ENCODE measurements at regions not wholly inside any gene's neighbourhood (a gene's known extent, or its start where the extent isn't known, plus 50 kb on each side); places are given as distances from the start of the nearest gene placed in this dataset.

- H3K27ac ChIP-seq = no peak overlapping the region
- WGBS, 2 donors = 80 to 87% methylated on average over 10 of the region's 10 CpGs
- H3K9me3 ChIP-seq = no peaks in the 10 kb centered on the region
- no peak for ATAC-seq
- intact Hi-C loops (cut with DNase I) = no loop called here
- H3K36me3 ChIP-seq (replicated peaks in 1 of 2; ENCODE audit: insufficient read depth in 1 of 2, low read depth in 2 of 2) = no peaks in the 10 kb centered on the region
- no peak overlapping the region for H3K4me3 ChIP-seq
- H3K27me3 ChIP-seq = no peaks in the 10 kb centered on the region
- DNase-seq = no peak
- TF ChIP-seq CTCF (IDR thresholded peaks at IDR 0.05) = no peak
- no peak for TF ChIP-seq POLR2A (IDR thresholded peaks at IDR 0.05)
- no peaks in the 10 kb centered on the region for H3K4me1 ChIP-seq
Observed at GRCh38 chr2:230657906-230658305, 54.7 kb upstream of the CAB39 start.

GRCh38 chr2:230658577-230658876 lies 54.1 kb upstream of the CAB39 start:
- Histone ChIP-seq H3K27me3 (no peaks in the 10 kb centered on the region), H3K9me3 (no peaks in the 10 kb centered on the region), H3K4me3 (no peak overlapping the region), H3K36me3 (replicated peaks in 1 of 2; ENCODE audit: insufficient read depth in 1 of 2, low read depth in 2 of 2) (no peaks in the 10 kb centered on the region), H3K27ac (no peak overlapping the region), H3K4me1 (no peaks in the 10 kb centered on the region)
- TF ChIP-seq POLR2A (IDR thresholded peaks at IDR 0.05) = no peak
- TF ChIP-seq CTCF (IDR thresholded peaks at IDR 0.05) = no peak
- 60 to 100% methylated on average over 1 of the region's 1 CpG for whole genome bisulfite sequencing, 2 donors
- DNase-seq (no peak), ATAC-seq (no peak)
- intact Hi-C loops (cut with DNase I) = no loop called here

DNA sequence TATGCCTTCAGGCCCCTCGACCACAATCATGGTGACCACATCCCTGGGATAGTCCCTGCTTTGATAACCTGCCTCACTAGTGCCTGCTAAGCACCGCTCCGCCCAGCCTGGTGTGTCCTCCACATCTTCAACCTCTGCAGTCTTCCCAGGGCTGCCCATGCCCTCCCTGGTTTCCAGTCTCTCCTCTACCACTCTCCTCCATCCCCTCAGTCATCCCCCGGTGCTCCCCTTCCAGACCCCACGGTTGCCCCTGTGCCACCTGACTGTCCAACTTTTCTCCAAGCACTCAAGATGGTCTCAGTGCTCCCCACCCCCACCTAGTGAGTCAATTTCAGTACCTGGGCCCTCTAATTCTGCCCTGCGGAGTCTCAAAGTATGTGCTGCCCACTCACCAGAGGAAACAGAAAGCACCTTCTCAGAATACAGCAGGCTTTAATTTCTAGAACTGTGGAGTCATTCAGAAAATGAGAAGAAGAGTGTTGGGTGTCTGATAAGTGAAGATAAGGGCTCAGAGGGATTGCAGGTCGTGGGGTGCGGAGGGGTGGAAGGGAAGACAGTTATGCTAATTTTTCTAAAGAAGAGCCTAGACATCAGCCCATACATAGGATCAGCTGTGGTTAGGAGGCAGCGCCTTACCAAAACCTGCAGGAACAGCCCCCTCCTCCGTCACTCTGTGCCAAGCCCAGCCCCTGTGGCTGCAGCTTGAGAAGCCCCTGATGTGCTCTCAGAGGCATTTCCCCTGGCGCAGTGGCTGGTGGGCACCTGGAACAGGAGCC lies 53.6 kb upstream of the CAB39 start:
- DNase-seq (no peak), ATAC-seq (no peak)
- WGBS, 2 donors = 64 to 70% methylated on average over 10 to 11 of the region's 11 CpGs

GRCh38 chr2:230660294-230661060 lies 52.2 kb upstream of the CAB39 start:
- Histone ChIP-seq H3K4me1 (no peaks in the 10 kb centered on the region), H3K27ac (peak overlapping the region in 1 of 4 donors; percentile 62), H3K27me3 (no peaks in the 10 kb centered on the region), H3K36me3 (replicated peaks in 1 of 2; ENCODE audit: insufficient read depth in 1 of 2, low read depth in 2 of 2) (no peaks in the 10 kb centered on the region), H3K4me3 (no peak overlapping the region), H3K9me3 (no peaks in the 10 kb centered on the region)
- 54 to 69% methylated on average over 9 to 15 of the region's 15 CpGs for WGBS, 2 donors
- intact Hi-C loops (cut with DNase I) = no loop called here
- DNase-seq (peak in 2 of 4 donors; percentile 23 to 64), ATAC-seq (no peak)
- TF ChIP-seq POLR2A (IDR thresholded peaks at IDR 0.05) (no peak), CTCF (IDR thresholded peaks at IDR 0.05) (no peak)

More for the DNA sequence above, 53.6 kb upstream of the CAB39 start:
- TF ChIP-seq CTCF (IDR thresholded peaks at IDR 0.05) (no peak), POLR2A (IDR thresholded peaks at IDR 0.05) (no peak)
- Histone ChIP-seq H3K27ac (peak overlapping the region in 1 of 4 donors; percentile 62), H3K36me3 (replicated peaks in 1 of 2; ENCODE audit: insufficient read depth in 1 of 2, low read depth in 2 of 2) (no peaks in the 10 kb centered on the region), H3K9me3 (no peaks in the 10 kb centered on the region), H3K27me3 (no peaks in the 10 kb centered on the region), H3K4me1 (no peaks in the 10 kb centered on the region), H3K4me3 (no peak overlapping the region)
- intact Hi-C loops (cut with DNase I) = no loop called here

All from body of pancreas (tissue), 4 donors.